HL-60 (cell line): ENCODE measurements at regions not wholly inside any gene's neighbourhood (a gene's known extent, or its start where the extent isn't known, plus 50 kb on each side); places are given as distances from the start of the nearest gene placed in this dataset.
A peak's percentile ranks its signal among the peaks of the same experiment; 100 is the strongest.

Source experiments
- DNase-seq, 2 experiments: peaks; one replicate each; pipeline ENCODE4 v3.0.0-alpha.2; 2010 to 2020; ENCODE audit warnings: low read depth in 1 of 2, low spot score in 1 of 2
- H3K27ac ChIP-seq: fragments of 250-450 bp; sonication (Bioruptor Pico); replicated peaks from 2 replicates; pipeline ENCODE4 v1.5.1; 2020; ENCODE audit warnings: mild to moderate bottlenecking, moderate library complexity
- H3K27me3 ChIP-seq: fragments of 250-450 bp; sonication (Bioruptor Pico); 2 replicates; pipeline ENCODE4 v1.5.1; 2021; ENCODE audit warnings: mild to moderate bottlenecking, moderate library complexity; ENCODE audit not compliant: insufficient read depth, poor library complexity, severe bottlenecking
- H3K4me3 ChIP-seq: replicated peaks from 2 replicates; pipeline ENCODE4 v1.5.1; 2011; ENCODE audit warnings: mild to moderate bottlenecking, control low read depth, low read length; ENCODE audit not compliant: insufficient read depth
- GABPA ChIP-seq: IDR thresholded peaks from 2 replicates; pipeline ENCODE4 v1.6.1; 2012; ENCODE audit warnings: low read depth
- POLR2AphosphoS5 ChIP-seq: IDR thresholded peaks from 2 replicates; pipeline ENCODE4 v1.6.1; 2012; ENCODE audit warnings: low read depth
- SPI1 ChIP-seq: IDR thresholded peaks from 2 replicates; pipeline ENCODE4 v1.6.1; 2012; ENCODE audit warnings: low read depth, mild to moderate bottlenecking, borderline replicate concordance
- TF ChIP-seq, protein P1 (sequence below): IDR thresholded peaks from 2 replicates; pipeline ENCODE4 v1.6.1; 2012; ENCODE audit warnings: low read depth; ENCODE audit not compliant: insufficient replicate concordance
- TF ChIP-seq, protein P2 (sequence below): IDR thresholded peaks from one replicate; pipeline ENCODE4 v1.5.1; 2011; ENCODE audit warnings: low read length, control low read depth, inconsistent platforms; ENCODE audit not compliant: insufficient read depth

DNA sequence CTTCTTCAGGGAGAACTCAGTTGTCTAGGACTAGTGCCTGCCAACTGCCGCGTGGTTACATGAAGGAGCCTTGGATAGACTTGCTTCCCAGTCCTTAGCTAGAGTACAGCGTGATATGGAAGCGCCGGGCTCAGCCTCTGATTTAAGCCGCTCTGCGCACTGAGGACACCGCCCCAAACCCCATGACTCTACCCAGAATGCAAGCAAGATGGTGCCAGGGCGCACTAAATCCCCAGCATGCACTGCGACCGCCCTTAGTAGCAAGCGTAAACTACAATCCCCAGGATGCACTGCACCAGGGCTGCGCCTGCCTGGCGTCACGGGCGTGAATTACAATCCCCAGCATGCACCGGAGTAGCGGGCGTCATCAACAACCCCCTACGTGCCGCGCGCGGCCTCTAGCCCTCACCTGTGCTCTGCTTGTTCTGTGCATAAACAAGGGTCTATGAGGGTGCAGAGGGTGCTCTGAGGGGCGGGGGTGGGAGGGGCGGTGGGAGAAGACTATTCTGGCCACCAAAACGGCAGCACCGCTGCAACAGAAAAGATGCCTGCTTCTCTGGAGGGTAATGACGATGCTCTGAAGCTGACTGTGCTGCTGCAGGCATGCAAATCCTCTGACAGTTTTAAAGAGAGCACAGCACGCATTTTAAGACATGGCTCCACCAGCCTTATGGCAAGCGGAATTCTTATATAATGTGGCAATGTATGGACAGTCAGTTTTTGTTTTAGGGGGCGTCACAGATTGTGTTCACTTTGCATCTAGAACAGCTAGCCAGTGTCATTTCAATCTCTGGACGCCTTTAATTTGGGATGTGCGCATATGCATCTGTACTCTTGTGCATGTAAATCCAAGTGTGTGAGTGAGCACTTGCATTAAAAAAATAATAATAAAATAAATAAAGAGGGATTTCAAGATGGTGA is 282.5 kb upstream of the MYT1L start:
- H3K4me3 ChIP-seq = peak overlapping the region; percentile 25
- no peak overlapping the region for H3K27ac ChIP-seq
- no peaks in the 10 kb centered on the region for H3K27me3 ChIP-seq
- TF ChIP-seq SPI1 (no peak), POLR2AphosphoS5 (peak; percentile 27; the same call in 1 of the 2 replicates)
- TF ChIP-seq, protein P1, sequence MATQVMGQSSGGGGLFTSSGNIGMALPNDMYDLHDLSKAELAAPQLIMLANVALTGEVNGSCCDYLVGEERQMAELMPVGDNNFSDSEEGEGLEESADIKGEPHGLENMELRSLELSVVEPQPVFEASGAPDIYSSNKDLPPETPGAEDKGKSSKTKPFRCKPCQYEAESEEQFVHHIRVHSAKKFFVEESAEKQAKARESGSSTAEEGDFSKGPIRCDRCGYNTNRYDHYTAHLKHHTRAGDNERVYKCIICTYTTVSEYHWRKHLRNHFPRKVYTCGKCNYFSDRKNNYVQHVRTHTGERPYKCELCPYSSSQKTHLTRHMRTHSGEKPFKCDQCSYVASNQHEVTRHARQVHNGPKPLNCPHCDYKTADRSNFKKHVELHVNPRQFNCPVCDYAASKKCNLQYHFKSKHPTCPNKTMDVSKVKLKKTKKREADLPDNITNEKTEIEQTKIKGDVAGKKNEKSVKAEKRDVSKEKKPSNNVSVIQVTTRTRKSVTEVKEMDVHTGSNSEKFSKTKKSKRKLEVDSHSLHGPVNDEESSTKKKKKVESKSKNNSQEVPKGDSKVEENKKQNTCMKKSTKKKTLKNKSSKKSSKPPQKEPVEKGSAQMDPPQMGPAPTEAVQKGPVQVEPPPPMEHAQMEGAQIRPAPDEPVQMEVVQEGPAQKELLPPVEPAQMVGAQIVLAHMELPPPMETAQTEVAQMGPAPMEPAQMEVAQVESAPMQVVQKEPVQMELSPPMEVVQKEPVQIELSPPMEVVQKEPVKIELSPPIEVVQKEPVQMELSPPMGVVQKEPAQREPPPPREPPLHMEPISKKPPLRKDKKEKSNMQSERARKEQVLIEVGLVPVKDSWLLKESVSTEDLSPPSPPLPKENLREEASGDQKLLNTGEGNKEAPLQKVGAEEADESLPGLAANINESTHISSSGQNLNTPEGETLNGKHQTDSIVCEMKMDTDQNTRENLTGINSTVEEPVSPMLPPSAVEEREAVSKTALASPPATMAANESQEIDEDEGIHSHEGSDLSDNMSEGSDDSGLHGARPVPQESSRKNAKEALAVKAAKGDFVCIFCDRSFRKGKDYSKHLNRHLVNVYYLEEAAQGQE = no peak
- TF ChIP-seq, protein P2, sequence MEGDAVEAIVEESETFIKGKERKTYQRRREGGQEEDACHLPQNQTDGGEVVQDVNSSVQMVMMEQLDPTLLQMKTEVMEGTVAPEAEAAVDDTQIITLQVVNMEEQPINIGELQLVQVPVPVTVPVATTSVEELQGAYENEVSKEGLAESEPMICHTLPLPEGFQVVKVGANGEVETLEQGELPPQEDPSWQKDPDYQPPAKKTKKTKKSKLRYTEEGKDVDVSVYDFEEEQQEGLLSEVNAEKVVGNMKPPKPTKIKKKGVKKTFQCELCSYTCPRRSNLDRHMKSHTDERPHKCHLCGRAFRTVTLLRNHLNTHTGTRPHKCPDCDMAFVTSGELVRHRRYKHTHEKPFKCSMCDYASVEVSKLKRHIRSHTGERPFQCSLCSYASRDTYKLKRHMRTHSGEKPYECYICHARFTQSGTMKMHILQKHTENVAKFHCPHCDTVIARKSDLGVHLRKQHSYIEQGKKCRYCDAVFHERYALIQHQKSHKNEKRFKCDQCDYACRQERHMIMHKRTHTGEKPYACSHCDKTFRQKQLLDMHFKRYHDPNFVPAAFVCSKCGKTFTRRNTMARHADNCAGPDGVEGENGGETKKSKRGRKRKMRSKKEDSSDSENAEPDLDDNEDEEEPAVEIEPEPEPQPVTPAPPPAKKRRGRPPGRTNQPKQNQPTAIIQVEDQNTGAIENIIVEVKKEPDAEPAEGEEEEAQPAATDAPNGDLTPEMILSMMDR = no peak
- DNase-seq = peak; percentile 67 to 90

DNA sequence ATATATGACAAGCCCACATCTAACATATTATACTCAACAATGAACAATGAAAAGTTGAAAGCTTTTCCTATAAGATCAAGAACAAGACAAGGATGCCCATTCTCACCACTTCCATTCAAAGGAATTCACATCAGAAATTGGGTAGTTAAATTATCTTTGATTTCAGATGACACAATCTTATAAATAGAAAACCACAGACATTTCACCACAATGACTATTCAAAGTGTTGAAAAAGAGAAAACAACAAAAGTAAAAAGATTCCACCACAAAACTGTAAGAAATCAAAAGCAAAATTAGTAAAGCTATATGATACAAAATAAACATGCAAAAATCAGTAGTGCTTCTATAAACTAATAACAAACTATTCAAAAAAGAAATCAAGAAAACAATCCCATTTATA is 279.7 kb upstream of the MYT1L start:
- H3K27ac ChIP-seq = no peak overlapping the region
- TF ChIP-seq SPI1 (no peak), GABPA (no peak), POLR2AphosphoS5 (no peak)
- TF ChIP-seq, protein P2 = no peak
- TF ChIP-seq, protein P1 = no peak
- H3K4me3 ChIP-seq = no peak overlapping the region
- no peaks in the 10 kb centered on the region for H3K27me3 ChIP-seq
- no peak for DNase-seq

DNA sequence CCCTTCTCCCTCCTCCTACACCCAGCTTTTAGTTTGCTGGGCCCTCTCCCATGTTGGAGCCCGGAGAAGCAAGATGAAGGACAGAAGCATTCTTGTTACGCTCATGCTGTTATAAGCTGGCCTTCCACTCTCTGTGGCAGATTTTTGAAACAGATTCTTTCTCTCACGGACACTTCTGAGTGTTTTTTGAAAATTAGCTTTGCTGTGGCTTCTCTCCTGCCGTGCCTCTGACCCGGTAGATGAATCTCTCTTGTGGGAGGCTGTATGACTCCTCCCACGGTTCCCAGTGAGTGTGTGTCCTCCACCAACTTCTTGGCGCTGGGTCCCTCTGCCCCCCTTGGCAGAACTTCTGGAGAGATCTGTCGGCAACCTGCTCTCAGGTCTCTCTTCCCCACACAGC is 269.3 kb upstream of the MYT1L start:
- Histone ChIP-seq H3K27ac (no peak overlapping the region), H3K27me3 (no peaks in the 10 kb centered on the region), H3K4me3 (no peak overlapping the region)
- no peak for DNase-seq
- TF ChIP-seq, protein P2 = no peak
- no peak for TF ChIP-seq POLR2AphosphoS5
- no peak for TF ChIP-seq SPI1
- TF ChIP-seq, protein P1 = no peak
